HG02970 (cell line): ENCODE measurements at regions not wholly inside any gene's neighbourhood (a gene's known extent, or its start where the extent isn't known, plus 50 kb on each side); places are given as distances from the start of the nearest gene placed in this dataset.
"Not testable (repeated sequence)": the region's sequence is repeated elsewhere in the genome, so short reads cannot be mapped to it uniquely, and the experiment has no call there.

Experiments used
- ATAC-seq: cut with Tn5 transposase; IDR thresholded peaks from one replicate; pipeline ENCODE4 v1.9.1; 2021; ENCODE audit warnings: mild to moderate bottlenecking, moderate library complexity, moderate number of reproducible peaks; ENCODE audit not compliant: unreplicated experiment, low FRiP score

DNA sequence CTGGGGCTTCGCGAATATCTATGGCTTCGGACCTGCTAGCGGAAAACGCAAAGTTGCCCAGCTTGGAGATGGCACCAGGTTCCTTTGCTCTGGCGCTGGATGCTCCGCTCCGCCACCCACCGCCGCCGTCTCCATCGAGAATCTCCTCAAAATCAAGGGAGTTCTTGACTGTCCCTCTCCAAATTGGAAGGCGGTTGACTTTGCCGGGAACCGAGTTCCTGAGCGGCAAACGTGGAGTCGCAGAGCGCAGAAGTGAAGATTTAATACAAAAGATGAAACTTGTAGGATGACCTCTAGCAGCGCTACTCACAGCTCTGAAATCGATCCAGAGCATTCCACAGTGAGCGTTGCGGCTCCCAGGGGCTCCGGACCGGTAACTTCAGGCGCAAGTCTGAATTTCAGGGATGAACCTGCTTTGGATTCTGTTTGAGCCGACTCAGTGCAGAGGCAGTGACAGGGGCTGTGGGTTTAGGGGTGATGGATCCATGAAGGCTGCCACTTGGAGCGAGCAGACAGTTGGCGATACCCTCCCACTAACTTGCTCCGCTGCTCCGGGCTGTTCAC, 1641.5 kb upstream of the C9orf72 start:
- ATAC-seq = no peak

DNA sequence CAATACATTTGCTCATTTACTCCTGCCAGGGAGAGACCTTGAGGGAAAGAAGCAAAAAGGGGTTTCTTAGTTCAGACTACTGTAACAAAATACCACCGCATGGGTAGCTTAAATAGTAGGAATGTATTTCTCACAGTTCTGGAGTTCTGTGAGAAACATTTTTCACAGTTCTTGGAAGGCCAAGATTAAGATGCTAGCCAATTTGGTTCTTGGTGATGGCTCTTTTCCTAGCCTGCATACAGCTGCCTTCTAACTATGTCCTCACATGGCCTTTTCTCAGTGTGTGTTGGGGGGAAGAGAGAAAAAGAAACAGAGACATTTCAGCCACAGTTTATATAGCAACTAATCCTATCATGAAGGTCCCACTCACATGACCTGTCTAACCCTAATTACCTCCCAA, 1644.7 kb upstream of the C9orf72 start:
- ATAC-seq = no peak

DNA sequence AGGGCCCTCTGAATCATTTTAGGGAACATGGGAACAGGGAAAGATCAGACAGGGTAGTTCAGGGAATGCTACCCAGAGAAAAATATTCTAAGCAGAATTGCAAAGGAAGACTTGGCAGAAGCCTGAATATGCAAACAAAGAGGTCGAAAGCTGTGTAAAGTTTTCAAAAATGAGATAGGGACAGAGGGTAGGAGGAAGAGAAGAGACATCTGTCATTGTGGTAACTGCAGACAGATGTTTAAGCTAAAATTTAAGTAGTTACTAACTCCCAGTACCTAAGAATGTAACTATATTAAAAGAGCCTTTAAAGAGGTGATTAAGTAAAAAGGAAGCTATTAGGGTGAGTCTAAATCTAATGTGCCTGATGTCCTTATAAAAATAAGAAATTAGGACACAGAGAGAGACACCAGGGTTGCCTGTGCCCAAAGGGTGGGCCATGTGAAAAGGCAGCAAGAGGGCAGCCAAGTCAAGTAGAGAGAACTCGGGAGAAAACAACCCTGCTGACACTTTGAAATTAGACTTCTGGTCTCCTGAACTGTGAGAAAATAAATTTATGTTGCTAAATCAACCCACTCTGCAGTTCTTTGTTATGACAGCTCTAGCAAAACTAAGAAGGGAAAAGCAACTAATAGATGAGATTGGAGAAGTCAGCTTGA, 1647.4 kb upstream of the C9orf72 start:
- no peak for ATAC-seq

DNA sequence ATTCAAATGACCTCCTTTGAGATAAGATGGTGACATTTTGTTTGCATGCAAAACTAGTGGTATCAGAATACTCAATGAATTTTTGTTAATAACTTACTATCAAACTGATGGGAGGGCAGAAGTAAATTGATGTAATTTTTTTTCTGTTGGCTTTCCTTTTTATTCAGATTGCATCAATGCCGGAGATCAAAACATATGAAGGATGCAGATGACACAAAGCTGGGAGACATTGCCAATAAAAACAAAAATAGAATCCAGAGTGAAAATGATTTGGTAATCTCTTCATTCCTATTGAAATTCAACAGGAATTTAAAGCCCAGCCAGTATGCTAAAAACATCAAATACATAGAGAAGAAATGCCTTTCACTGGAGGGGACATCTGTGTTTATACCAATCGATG, 1655.3 kb upstream of the C9orf72 start:
- no peak for ATAC-seq

DNA sequence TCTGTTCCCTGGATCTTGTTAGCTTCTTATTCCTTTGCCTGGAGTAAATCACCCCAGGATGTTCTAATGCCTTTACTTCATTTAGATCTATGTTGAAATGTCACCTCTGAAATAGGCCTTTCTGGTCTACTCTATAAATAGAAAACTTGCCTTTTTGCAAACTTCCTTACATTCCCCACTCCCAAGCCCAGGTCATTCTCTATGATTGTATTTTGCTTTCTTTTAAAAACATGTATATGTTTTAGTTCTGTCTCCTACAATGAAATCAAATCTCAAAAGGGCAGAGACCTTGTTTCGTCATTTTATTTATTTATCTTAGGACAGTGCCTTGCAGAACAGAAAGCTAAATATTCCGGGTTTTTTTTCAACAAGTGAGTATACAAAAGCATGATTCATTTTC, 1657.7 kb upstream of the C9orf72 start:
- no peak for ATAC-seq

DNA sequence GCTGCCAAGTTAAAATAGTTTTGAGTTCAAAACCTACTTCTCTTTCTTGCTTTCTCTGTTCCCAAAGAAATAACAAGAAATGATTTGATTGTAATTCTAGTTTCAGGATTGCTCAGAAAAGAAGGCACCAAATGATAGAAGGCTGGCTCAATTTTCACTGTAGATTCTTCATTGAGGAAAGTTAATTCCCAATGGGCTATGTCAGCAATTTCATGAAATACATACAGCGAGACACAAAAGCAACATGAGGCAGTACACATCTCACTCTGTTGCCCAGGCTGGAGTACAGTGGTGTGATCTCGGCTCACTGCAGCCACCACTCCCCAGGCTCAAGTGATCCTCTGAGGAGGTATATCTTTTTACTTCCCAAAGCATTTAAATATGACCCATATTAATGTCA, 1659.9 kb upstream of the C9orf72 start:
- no peak for ATAC-seq

DNA sequence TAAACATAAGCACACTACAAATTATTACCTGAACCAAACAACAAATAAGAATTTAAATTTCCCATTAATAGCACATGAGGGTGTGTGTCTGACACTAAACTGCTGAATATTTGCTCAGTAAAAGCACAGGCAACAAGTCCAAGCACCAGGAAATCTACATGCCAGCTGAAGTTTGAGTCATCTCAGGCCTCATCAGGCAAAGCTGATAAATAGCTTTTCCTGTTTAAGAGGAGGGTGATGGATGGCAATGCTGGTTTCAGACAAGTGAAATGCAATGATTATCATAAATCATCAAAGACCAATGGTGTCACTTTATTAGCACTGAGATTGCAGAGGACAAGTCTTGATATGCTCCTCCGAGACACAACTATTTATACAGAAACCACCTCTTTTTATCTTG, 1668.0 kb upstream of the C9orf72 start:
- ATAC-seq = no peak

DNA sequence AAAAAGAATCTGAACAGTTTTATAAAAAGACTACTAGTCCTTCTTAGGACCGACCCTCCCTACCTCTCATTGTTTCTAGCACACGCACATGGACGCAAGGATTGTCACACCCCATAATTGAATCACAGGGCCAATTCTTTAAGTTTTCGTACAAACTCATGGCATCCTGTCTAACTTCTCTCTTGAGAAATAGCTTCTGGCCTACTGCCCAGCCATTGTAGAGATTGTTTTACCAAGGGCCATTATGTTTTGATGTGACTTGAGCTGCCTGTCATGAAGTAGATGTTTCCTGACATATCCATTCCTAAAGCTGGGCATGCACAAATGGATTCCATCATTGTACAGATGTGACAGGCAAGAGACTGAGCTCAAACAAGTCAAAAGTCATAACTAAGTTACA, 1672.1 kb upstream of the C9orf72 start:
- no peak for ATAC-seq

DNA sequence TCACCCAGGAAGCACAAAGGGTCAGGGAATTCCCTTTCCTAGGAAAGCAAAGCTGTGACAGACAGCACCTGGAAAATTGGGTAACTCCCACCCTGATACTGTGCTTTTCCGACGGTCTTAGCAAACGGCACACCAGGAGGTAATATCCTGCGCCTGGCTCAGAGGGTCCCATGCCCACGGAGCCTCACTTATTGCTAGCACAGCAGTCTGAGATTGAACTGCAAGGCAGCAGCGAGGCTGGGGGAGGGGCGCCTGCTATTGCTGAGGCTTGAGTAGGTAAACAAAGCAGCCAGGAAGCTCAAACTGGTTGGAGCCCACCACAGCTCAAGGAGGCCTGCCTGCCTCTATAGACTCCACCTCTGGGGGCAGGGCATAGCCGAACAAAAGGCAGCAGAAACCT, 1697.1 kb upstream of the C9orf72 start:
- not testable (repeated sequence) for ATAC-seq

DNA sequence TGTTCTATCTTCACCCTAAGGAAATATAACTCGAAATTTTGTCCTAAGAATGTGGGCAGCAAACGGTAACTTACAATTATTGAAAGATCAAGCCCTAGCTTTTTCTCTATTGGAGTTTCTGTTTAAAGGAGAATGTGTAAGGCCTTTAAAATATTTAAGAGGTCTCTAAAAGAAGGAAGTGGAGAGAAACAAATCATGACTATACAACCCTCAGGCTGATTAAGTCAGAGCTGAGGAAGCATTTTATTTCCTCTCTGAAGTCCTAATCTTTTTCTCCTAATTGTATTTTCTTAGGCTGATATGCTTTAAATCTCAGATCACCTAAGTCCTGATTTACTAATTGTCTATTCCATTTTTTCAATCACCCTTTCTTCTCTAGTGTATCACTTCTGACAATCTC, 1708.8 kb upstream of the C9orf72 start:
- ATAC-seq = no peak

DNA sequence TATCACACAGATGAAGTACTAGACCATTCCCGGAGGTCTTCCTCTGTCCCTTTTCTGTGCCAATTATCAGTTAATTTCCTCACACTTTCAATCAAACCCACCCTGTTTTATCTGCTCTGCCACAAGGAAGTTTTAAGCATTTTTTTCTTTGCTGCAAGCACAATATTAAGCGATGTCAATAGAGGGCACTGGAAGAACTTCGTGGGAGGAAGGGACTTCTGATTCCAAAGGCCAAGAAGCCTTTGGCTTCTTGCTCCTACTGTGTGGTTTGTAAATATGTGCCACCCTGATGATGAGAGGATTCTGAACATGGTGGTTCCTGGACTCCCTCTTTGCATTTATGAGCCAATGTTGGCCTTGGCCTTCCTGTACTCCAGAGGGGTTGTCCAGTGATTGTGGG, 1712.5 kb upstream of the C9orf72 start:
- ATAC-seq = no peak

DNA sequence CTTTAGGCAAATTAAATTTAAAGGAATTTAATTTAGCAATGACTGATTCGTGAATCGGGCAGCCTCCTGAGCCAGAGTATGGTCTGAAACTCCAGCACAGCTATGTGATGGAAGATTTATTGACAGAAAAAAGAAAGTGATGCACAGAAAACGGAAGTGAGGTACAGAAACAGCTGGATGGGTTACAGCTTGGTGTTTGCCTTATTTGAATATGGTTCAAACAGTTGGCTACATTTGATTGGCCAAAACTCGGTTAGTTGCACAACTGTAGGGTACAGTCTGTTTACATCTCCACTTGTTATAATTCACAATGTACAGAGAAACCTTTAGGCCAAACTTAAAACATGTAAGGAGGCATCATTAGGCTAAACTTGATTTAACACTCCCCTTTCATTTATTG, 1716.1 kb upstream of the C9orf72 start:
- no peak for ATAC-seq

DNA sequence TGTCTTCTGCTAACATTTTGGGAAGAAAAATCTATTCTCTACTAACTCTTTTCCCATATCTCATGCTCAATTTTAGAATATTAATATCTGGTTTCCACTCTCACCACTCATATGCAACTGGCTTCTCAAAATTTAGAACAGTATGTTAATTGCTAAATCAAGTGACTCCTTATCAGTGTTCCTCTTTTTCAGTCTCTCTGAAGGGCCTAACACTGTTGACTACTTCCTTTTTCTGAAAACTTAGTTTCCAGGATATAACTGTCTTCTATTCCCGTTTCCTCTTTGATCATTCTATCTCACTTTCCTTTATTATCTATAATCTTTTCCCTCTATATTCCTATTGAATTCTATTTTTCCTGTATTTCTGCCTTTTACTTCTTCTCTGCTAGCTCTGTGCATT, 1717.2 kb upstream of the C9orf72 start:
- no peak for ATAC-seq

DNA sequence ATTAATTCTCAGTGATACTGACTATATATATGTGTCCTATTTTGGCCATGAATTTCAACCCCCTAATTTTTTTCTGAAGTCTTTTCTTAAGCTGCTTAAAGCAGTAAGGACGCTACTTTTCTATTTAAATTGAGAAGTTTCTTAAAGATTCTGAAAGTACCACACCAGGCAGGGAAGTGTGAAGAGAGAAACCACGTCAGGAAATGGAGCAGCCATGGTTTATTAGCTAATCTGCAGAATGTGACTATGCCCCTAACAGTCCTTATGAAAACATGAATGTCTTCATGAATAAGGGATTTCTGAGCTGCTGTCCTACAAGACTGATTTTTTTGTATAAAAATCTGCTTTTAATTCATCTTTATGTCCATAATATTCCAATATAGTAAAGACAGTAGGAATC, 1724.3 kb upstream of the C9orf72 start:
- no peak for ATAC-seq

DNA sequence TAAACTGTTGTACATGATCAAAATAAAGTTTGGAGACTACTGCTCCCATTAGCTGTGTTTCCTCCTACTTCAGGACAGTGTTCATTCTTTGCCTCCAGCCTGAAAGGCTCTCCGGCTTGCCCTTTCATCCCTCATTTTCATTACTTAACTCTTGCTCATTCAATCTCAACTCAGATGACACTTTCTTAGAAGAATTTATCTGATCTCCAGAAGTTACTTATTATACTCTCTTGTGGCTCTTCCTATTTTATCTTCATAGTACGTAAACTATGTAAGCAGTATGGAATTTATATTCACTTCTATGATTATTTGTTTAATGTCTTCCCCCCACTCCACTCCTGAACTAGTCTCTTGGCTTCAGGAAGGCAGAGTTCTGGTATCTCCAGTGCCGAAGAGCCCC, 1737.9 kb upstream of the C9orf72 start:
- ATAC-seq = no peak

DNA sequence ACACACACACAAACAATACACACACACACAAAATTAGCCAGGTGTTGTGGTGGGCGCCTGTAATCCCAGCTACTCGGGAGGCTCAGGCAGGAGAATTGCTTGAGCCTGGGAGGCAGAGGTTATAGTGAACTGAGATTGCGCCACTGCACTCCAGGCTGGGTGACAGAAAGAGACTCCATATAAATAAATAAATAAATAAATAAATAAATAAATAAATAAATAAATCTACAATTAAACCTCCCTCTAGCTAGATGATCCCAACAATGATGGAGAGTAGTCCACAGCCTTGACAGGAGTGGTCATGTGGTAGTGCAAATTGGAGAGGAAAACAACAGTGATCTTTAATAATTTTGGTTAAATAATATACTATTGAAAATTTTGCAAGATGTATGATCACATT, 1739.0 kb upstream of the C9orf72 start:
- no peak for ATAC-seq

DNA sequence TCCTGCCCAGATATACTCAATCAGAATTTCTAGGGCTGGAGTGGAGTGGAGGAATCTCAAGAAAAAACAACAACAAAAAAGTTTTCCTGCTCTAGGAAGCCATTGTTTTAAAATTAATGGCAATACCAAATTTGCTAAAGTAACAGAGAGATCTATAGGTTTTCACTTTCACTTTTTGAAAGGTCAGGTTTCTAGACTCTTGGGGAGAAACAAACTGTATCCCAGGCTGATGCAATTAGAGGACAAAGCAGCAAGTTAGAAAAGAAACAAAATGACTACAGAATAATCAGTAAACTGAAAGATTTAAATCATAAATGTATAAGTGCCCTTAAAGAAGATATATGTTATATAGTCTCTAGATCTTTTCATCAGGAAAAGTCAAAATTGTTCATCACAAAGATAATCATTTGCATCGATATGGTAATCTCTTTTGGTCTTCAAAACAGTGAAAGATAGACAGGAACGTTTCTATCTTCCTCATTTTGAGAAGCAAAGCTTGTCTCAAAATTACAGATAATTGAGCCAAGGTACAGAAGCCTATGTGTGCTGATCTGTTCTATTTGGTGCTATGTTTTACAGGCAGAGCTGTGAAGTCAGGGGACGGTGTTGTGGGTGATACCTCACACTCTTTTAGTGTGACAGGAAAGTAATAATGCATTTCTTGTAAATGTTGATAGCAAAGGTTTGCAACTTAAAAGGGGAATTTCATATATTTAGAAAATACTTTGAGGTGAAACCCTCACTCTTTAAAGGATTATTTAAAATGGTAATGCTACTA, 1746.6 kb upstream of the C9orf72 start:
- ATAC-seq = no peak

DNA sequence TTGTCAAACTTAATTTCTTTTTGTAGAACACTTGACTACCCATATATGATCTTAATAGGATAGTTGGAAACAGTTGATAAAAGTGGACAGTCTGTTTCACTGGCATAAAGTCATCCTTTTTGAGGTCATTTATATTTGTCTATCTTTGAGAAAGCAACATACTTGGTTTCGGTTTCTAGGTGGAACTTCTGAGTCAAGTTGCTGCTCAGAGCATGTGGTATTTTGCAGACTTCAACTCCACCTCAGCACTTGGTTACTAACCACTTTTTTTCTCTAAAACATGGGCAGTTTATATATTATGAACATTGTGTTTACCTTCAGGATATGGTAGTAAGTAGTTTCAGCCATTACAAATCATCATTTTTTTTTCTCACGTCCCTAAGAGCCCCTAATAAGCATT, 1749.0 kb upstream of the C9orf72 start:
- ATAC-seq = no peak

DNA sequence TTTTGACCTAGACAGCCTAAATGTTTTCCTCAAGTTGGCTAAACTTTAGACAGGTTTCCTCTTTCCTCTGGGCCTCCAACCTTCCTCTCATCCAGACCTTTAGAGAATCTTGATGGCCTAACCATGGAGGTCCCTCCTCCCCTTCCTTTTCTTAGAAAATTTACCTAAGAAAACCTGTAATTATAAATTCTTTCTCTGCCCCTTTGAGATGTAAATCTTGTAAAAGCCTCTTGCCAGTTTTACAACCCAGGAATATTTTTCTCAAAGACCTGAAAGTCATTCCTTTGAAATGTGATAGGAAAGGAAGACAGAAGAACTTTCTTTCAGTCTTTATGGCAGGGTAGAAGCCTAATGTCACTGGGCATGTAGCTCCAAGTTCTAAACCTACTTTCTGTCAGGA, 1752.6 kb upstream of the C9orf72 start:
- ATAC-seq = no peak

DNA sequence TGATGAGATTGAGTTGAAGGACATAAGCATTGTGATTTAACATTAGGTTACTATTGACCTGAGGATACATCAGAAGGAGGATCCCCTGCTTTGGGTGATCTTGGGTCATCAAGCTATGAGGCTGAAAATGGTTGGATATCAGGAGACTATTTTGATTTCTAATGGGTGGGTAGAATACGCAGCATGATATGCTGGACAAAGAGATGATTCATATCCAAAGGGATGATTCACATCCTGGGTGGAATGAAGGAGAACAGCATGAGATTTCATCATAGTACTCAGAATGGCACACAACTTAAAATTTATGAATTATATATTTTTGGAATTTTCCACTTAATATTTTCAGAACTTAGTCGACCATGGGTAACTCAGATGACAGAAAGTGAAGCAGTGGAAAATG, 1759.5 kb upstream of the C9orf72 start:
- ATAC-seq = no peak

DNA sequence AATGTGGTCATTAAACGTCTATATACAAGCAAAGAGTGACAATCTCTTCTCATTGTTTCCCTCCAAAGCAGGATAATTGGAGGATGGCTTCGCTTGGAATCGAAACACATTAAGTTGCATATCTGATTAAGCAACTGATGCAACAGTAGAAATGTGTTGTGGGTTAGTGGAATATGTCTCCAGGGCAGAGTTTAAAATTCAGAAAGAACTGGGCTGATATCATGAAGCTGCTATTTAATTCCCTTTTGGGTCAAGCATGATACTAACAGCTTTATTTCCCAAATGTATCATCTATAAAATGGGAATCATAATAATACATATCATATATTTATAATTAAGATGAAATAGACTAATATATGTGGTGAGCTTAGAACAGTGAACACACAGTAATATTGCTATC, 1763.0 kb upstream of the C9orf72 start:
- no peak for ATAC-seq

DNA sequence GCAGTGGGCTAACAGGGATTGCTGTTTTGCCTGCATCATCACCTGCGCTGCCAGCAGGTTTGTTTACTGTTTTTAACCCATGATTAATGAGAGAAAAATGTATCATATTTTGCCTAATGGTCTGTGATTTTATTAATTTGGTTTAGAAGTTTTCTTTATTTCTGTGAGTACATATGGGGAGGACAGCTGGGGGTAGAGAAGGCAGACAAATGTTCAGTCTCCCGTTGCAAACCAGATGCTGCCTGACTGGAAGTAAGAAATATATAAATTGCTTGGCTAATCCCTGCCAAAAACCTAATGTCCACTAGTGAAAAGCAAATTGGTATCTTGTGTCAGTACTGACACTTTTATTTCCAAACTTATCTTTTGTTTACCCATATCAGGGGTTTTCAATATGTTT, 1766.1 kb upstream of the C9orf72 start:
- no peak for ATAC-seq
